Smooth muscle cell (in vitro differentiated cells): ENCODE measurements at regions not wholly inside any gene's neighbourhood (a gene's known extent, or its start where the extent isn't known, plus 50 kb on each side); places are given as distances from the start of the nearest gene placed in this dataset.

Source experiments
- DNase-seq: peaks from one replicate; lab custom pipeline; 2025; ENCODE audit not compliant: unreplicated experiment; lab: John Stamatoyannopoulos, UW
- H2AFZ ChIP-seq: fragments of 200-600 bp; sonication (generic); 2 replicates; pipeline ENCODE4 v1.6.0; 2016; ENCODE audit warnings: antibody characterized with exemption, low read depth, mild to moderate bottlenecking
- H3F3A ChIP-seq: fragments of 200-600 bp; sonication (generic); 2 replicates; pipeline ENCODE4 v1.6.0; 2017; ENCODE audit warnings: antibody characterized with exemption, low read depth
- H3K27ac ChIP-seq: fragments of 200-600 bp; sonication (generic); 2 replicates; pipeline ENCODE4 v1.5.1; 2016; ENCODE audit warnings: low read depth, mild to moderate bottlenecking
- H3K27me3 ChIP-seq: fragments of 200-600 bp; sonication (generic); 2 replicates; pipeline ENCODE4 v1.6.1; 2016; ENCODE audit warnings: low read depth, mild to moderate bottlenecking
- H3K36me3 ChIP-seq: fragments of 200-600 bp; sonication (generic); 2 replicates; pipeline ENCODE4 v1.5.1; 2016; ENCODE audit warnings: low read depth
- H3K4me1 ChIP-seq: fragments of 200-600 bp; sonication (generic); 2 replicates; pipeline ENCODE4 v1.5.1; 2016; ENCODE audit warnings: low read depth
- H3K4me2 ChIP-seq: fragments of 200-600 bp; sonication (generic); 2 replicates; pipeline ENCODE4 v1.6.0; 2016; ENCODE audit warnings: mild to moderate bottlenecking
- H3K4me3 ChIP-seq: fragments of 200-600 bp; sonication (generic); 2 replicates; pipeline ENCODE4 v1.5.1; 2016; ENCODE audit warnings: mild to moderate bottlenecking
- H3K79me2 ChIP-seq: fragments of 200-600 bp; sonication (generic); 2 replicates; pipeline ENCODE4 v1.6.0; 2016; ENCODE audit warnings: low read depth, mild to moderate bottlenecking
- H3K9ac ChIP-seq: fragments of 200-600 bp; sonication (generic); 2 replicates; pipeline ENCODE4 v1.6.0; 2016; ENCODE audit warnings: low read depth
- H3K9me3 ChIP-seq: fragments of 200-600 bp; sonication (generic); replicated peaks from 2 replicates; pipeline ENCODE4 v1.5.1; 2016; ENCODE audit warnings: low read depth
- H4K20me1 ChIP-seq: fragments of 200-600 bp; sonication (generic); 2 replicates; pipeline ENCODE4 v1.6.0; 2016; ENCODE audit warnings: low read depth
- WGBS: methylation state at CpG from one replicate; pipeline ENCODE4 v1.1.7; 2016; ENCODE audit warnings: low lambda C conversion rate; 5-methylcytosine and 5-hydroxymethylcytosine counted together
- TF ChIP-seq, protein P1 (sequence below): fragments of 200-600 bp; sonication (generic); IDR thresholded peaks from 2 replicates; pipeline ENCODE4 v1.5.1; 2017; ENCODE audit warnings: borderline replicate concordance, mild to moderate bottlenecking, antibody characterized with exemption; ENCODE audit not compliant: insufficient read depth, poor library complexity, severe bottlenecking

DNA sequence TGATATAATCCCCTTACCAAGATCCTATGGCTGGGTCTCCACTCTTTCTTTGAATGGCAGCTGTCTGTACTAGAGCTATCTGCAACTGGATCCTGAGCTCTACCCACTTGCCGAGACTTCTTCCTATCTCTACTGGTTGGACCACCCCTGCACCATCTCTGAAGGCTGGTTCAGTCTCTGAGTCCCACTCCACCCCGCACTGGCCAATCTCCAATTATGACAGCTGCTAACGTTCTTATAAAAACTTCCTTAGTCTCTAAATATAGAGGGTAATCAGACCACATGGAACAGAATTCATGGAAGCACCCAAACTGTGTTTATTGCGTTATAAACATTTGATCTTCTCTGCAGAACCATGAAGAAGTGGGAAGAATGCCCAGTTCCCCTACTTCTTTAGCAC is 186.6 kb upstream of the EEA1 start:
- TF ChIP-seq, protein P1, sequence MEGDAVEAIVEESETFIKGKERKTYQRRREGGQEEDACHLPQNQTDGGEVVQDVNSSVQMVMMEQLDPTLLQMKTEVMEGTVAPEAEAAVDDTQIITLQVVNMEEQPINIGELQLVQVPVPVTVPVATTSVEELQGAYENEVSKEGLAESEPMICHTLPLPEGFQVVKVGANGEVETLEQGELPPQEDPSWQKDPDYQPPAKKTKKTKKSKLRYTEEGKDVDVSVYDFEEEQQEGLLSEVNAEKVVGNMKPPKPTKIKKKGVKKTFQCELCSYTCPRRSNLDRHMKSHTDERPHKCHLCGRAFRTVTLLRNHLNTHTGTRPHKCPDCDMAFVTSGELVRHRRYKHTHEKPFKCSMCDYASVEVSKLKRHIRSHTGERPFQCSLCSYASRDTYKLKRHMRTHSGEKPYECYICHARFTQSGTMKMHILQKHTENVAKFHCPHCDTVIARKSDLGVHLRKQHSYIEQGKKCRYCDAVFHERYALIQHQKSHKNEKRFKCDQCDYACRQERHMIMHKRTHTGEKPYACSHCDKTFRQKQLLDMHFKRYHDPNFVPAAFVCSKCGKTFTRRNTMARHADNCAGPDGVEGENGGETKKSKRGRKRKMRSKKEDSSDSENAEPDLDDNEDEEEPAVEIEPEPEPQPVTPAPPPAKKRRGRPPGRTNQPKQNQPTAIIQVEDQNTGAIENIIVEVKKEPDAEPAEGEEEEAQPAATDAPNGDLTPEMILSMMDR, result no peak
- Histone ChIP-seq H3K9me3 (no peaks in the 10 kb centered on the region), H3K36me3 (no peaks in the 10 kb centered on the region), H3K4me2 (peak overlapping the region; percentile 66), H4K20me1 (no peaks in the 10 kb centered on the region), H3K4me1 (peaks cover 7% of the 10 kb centered on the region), H3K9ac (no peak overlapping the region), H3K4me3 (no peak overlapping the region), H3F3A (peaks cover 11% of the 10 kb centered on the region), H3K27me3 (no peaks in the 10 kb centered on the region), H3K27ac (peak overlapping the region; percentile 16), H3K79me2 (no peaks in the 10 kb centered on the region), H2AFZ (no peak overlapping the region)
- DNase-seq, result no peak
- WGBS, result 78% methylated on average over 4 of the region's 4 CpGs

DNA sequence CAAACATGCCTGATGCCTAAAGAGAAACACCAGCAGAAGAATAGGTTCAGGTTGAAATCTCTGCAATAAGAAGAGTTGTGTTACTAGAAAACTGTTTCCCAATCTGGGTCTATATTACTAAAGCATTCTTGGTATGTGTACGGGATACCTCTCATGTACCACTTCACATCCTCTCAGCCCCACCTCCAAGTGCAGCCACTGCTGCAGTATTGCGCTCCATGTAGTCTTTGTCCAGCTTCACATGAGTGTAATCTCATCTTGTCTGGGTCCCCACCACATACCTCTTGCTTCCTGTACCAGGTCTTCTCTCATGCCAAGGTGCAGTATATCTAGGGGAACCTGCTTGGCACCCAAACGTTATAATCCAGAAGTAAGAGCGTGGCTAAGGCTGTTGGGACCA is 187.5 kb upstream of the EEA1 start:
- Histone ChIP-seq H3K9ac (no peak overlapping the region), H3K27me3 (no peaks in the 10 kb centered on the region), H2AFZ (no peak overlapping the region), H3K9me3 (no peaks in the 10 kb centered on the region), H3K36me3 (no peaks in the 10 kb centered on the region), H3K4me3 (no peak overlapping the region), H4K20me1 (no peaks in the 10 kb centered on the region), H3K4me2 (no peak overlapping the region), H3K79me2 (no peaks in the 10 kb centered on the region), H3K4me1 (peaks cover 11% of the 10 kb centered on the region), H3F3A (peaks cover 16% of the 10 kb centered on the region), H3K27ac (no peak overlapping the region)
- TF ChIP-seq, protein P1, result no peak
- no peak for DNase-seq
- 95% methylated on average over 4 of the region's 4 CpGs for WGBS

DNA sequence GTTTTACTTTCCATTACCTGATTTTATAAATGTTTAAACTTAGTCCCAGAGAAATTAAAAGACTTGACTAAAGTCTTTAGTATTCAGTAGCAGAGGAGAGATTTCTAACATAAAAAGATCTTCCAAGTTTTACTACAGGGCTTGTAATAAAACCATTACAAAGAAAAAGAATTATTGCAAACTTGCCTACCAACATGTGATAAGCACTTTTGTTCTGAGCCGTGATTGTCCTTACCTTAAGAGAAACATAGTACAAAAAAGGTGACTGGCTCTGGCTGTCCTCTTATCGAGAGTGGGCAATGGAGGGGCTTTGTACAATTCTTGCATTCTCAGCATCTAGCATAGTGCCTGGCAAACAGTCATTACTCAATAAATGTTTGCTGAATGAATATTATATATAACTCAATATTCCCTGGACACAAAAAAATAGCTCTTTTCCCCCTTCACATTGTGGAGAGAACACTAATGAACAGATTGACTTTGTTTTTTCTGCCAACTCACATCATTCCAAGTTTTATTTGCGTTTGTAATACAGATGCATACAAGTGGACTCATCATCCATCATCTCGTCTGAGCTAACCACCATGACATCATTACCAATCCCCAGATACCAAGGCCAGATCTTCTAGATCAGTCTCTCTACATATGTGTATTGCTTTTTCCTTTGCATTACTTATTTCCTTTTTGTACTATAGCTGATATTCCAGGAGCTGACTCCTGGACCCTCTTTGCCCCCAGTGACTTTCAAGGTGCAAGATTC is 192.8 kb upstream of the EEA1 start:
- Histone ChIP-seq H3K4me2 (peak overlapping the region; percentile 58), H3K36me3 (no peaks in the 10 kb centered on the region), H3K4me3 (no peak overlapping the region), H3K79me2 (no peaks in the 10 kb centered on the region), H3K27me3 (no peaks in the 10 kb centered on the region), H3K27ac (peak overlapping the region; percentile 83), H3F3A (peaks cover 8% of the 10 kb centered on the region), H3K9me3 (no peaks in the 10 kb centered on the region), H4K20me1 (no peaks in the 10 kb centered on the region), H3K9ac (peak overlapping the region; percentile 18), H2AFZ (peak overlapping the region; percentile 20), H3K4me1 (peaks cover 8% of the 10 kb centered on the region)
- TF ChIP-seq, protein P1, result no peak
- WGBS, result 61% methylated on average over 4 of the region's 4 CpGs
- DNase-seq, result no peak

DNA sequence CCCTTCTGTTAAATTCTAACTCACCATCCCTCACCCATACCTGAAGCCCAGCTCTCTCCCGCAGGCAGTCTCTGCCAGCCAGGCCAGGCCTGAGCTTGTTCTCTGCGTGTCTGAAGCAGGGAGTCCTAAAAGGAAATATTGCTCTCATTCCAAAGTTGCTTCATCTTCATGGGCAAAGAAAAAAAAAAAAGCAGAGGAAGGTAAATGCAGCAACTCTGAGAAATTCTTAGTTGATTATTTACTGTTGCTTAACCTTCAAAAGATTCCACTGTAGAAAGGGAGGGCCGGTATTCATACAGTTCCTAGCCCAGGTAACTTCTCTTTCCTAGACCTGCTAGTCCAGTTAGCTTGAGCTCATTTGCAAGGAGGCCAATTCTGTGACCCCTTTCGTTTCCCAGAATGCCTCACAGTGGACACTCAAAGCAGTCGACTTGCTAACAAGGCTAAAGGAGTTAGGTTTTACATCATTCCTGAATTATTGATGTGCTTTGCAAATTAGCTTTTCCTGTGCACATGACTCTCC is 193.5 kb upstream of the EEA1 start:
- H3K27ac ChIP-seq, result peak overlapping the region; percentile 83
- no peaks in the 10 kb centered on the region for H4K20me1 ChIP-seq
- H3K4me1 ChIP-seq, result peaks cover 8% of the 10 kb centered on the region
- H3K9ac ChIP-seq, result peak overlapping the region; percentile 6
- no peaks in the 10 kb centered on the region for H3K9me3 ChIP-seq
- H3K4me2 ChIP-seq, result peak overlapping the region; percentile 58
- peaks cover 8% of the 10 kb centered on the region for H3F3A ChIP-seq
- no peak overlapping the region for H3K4me3 ChIP-seq
- no peaks in the 10 kb centered on the region for H3K27me3 ChIP-seq
- DNase-seq, result no peak
- no peaks in the 10 kb centered on the region for H3K79me2 ChIP-seq
- 69% methylated on average over 5 of the region's 5 CpGs for WGBS
- TF ChIP-seq, protein P1, result no peak
- peak overlapping the region; percentile 6 for H2AFZ ChIP-seq
- H3K36me3 ChIP-seq, result no peaks in the 10 kb centered on the region
